HFF-Myc (cell line): ENCODE measurements at regions not wholly inside any gene's neighbourhood (a gene's known extent, or its start where the extent isn't known, plus 50 kb on each side); places are given as distances from the start of the nearest gene placed in this dataset.

Experiments
- DNase-seq: peaks from one replicate; pipeline ENCODE4 v3.0.0-alpha.2; 2011; ENCODE audit warnings: low read depth; ENCODE audit errors: extremely low read depth
- H3K4me3 ChIP-seq: replicated peaks from 2 replicates; pipeline ENCODE4 v1.5.1; 2011; ENCODE audit warnings: low read depth, mild to moderate bottlenecking, control low read depth, low read length
- TF ChIP-seq, protein P1 (sequence below): IDR thresholded peaks from 2 replicates; pipeline ENCODE4 v1.5.1; 2012; ENCODE audit warnings: mild to moderate bottlenecking, low read depth, low read length, control low read depth; ENCODE audit errors: missing control alignments

DNA sequence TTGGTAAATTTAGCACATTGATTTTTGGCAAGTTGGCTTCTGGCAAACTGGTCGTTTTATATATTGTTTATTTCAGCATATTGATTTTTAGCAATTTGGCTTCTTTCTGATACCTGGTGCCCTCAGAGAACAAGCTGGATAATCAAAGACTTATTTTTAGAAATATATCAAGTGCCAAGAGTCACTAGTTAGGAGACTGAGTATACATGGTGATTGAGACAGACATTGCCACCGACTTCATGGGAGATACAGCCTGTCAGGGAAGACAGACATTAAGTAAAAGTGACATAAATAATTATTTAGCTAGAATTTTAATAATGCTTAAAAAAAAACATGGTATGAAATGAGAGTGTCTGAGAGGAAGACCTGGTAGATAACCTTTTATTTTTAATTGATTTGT lies 242.3 kb upstream of the MTNR1B start:
- no peak overlapping the region for H3K4me3 ChIP-seq
- no peak for DNase-seq
- TF ChIP-seq, protein P1, sequence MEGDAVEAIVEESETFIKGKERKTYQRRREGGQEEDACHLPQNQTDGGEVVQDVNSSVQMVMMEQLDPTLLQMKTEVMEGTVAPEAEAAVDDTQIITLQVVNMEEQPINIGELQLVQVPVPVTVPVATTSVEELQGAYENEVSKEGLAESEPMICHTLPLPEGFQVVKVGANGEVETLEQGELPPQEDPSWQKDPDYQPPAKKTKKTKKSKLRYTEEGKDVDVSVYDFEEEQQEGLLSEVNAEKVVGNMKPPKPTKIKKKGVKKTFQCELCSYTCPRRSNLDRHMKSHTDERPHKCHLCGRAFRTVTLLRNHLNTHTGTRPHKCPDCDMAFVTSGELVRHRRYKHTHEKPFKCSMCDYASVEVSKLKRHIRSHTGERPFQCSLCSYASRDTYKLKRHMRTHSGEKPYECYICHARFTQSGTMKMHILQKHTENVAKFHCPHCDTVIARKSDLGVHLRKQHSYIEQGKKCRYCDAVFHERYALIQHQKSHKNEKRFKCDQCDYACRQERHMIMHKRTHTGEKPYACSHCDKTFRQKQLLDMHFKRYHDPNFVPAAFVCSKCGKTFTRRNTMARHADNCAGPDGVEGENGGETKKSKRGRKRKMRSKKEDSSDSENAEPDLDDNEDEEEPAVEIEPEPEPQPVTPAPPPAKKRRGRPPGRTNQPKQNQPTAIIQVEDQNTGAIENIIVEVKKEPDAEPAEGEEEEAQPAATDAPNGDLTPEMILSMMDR, result no peak

GRCh38 chr11:92727769-92728168 lies 241.7 kb upstream of the MTNR1B start:
- no peak overlapping the region for H3K4me3 ChIP-seq
- TF ChIP-seq, protein P1, result no peak
- no peak for DNase-seq

GRCh38 chr11:92728628-92729027 lies 240.8 kb upstream of the MTNR1B start:
- H3K4me3 ChIP-seq, result no peak overlapping the region

DNA sequence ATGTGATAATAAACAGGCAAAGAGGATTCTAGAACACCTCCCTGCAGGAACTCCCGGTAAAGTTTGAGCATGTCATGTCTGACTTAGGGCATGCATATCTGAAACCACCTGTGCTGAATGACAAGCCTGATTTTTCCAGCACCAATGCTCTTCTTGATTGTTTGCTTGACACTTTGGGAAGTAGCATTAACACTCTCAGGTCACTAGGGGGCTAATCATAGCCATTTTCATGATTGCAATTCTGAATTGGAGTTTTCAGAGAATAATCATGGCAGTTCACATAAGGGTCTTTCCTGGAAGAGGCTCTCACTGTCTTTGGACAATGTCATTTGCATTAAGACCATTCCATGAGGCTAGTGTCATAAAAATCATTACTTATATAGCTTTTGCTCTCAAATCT lies 234.4 kb upstream of the MTNR1B start:
- TF ChIP-seq, protein P1, result no peak
- H3K4me3 ChIP-seq, result no peak overlapping the region
- DNase-seq, result no peak

More at GRCh38 chr11:92728628-92729027, 240.8 kb upstream of the MTNR1B start:
- TF ChIP-seq, protein P1, result no peak
- DNase-seq, result no peak

GRCh38 chr11:92738276-92738675 lies 231.2 kb upstream of the MTNR1B start:
- DNase-seq, result no peak
- TF ChIP-seq, protein P1, result no peak

GRCh38 chr11:92739041-92739440 lies 230.4 kb upstream of the MTNR1B start:
- H3K4me3 ChIP-seq, result no peak overlapping the region
- DNase-seq, result no peak
- TF ChIP-seq, protein P1, result no peak

More at GRCh38 chr11:92738276-92738675, 231.2 kb upstream of the MTNR1B start:
- H3K4me3 ChIP-seq, result no peak overlapping the region

- TF ChIP-seq, protein P1, result no peak
- no peak for DNase-seq
Observed at GRCh38 chr11:92739491-92739890, 230.0 kb upstream of the MTNR1B start.

More at GRCh38 chr11:92739491-92739890, 230.0 kb upstream of the MTNR1B start:
- no peak overlapping the region for H3K4me3 ChIP-seq
